ENCODE measurements at regions not wholly inside any gene's neighbourhood (a gene's known extent, or its start where the extent isn't known, plus 50 kb on each side); places are given as distances from the start of the nearest gene placed in this dataset.

DNA sequence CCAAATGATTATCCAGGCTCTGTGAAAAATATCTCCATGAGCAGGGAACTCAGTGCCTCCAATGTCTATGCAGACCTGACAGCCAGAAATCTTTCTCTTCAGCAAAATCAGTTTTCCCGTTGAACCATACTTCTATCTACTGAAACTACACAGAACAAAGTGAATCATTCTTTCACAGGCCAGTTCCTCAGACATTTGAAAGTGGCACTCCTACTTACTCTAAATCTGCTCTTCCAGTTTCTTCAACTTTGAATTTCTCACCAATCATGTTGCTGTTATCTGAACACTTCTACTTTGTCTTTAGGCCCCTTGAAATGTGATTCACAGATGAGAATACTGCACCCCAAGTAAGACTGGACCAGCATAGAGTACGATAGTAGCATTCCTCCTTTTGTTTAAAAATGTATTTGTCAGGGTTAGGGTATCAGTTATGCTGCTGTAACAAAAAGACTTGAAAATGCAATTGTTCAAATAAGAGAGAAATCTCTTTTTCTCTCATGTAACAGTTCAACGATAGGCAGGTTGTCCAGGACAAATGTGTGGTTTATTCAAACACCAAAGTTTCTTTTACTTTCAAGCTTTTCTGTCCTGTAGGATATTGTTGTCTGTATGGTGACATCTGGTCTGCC lies 210.6 kb upstream of the KLF3 start:
- no peak for TF ChIP-seq GATA2 (IDR thresholded peaks at IDR 0.05; ENCODE audit: low read depth, low read length)
- TF ChIP-seq GATA3 (IDR thresholded peaks at IDR 0.05; ENCODE audit: low read depth, low read length): no peak

Measured in SH-SY5Y (cell line).